Hepatocyte (in vitro differentiated cells): ENCODE measurements at regions not wholly inside any gene's neighbourhood (a gene's known extent, or its start where the extent isn't known, plus 50 kb on each side); places are given as distances from the start of the nearest gene placed in this dataset.

Experiments used
- CTCF ChIP-seq: fragments of 200-600 bp; sonication (generic); IDR thresholded peaks from 2 replicates; pipeline ENCODE4 v1.5.1; 2016; ENCODE audit warnings: antibody characterized with exemption, mild to moderate bottlenecking; ENCODE audit not compliant: poor library complexity
- EZH2 ChIP-seq: fragments of 200-600 bp; sonication (generic); IDR thresholded peaks from 2 replicates; pipeline ENCODE4 v1.6.1; 2016; ENCODE audit warnings: antibody characterized with exemption, mild to moderate bottlenecking, borderline replicate concordance

GRCh38 chr22:23415490-23415851 is 164.6 kb downstream of the IGLL1 start:
- TF ChIP-seq CTCF: no peak
- TF ChIP-seq EZH2: no peak
